Colonic mucosa (tissue), 4 donors: ENCODE measurements at regions not wholly inside any gene's neighbourhood (a gene's known extent, or its start where the extent isn't known, plus 50 kb on each side); places are given as distances from the start of the nearest gene placed in this dataset.

Experiments used
- DNase-seq: peaks from one replicate; pipeline ENCODE4 v3.0.0-alpha.2; 2020
- H3K27ac ChIP-seq: fragments of 200-600 bp; one replicate; pipeline ENCODE4 v1.8.0; 2021
- H3K27me3 ChIP-seq: fragments of 200-600 bp; one replicate; pipeline ENCODE4 v1.8.0; 2021
- H3K36me3 ChIP-seq: fragments of 200-600 bp; one replicate; pipeline ENCODE4 v1.8.0; 2021
- H3K4me1 ChIP-seq: fragments of 200-600 bp; one replicate; pipeline ENCODE4 v1.8.0; 2021; ENCODE audit warnings: mild to moderate bottlenecking
- H3K4me3 ChIP-seq: fragments of 200-600 bp; one replicate; pipeline ENCODE4 v1.8.0; 2021
- H3K9ac ChIP-seq, 2 donors: one replicate each; pipeline ENCODE4 v1.7.0; 2013; ENCODE audit warnings: control low read depth in 2 of 2, low read depth in 2 of 2, low read length in 2 of 2
- H3K9me3 ChIP-seq: fragments of 200-600 bp; one replicate; pipeline ENCODE4 v1.8.0; 2021
- intact Hi-C: fragments of 100-400 bp; cut with DNase I; formaldehyde crosslinking; loops from one replicate; pipeline ENCODE4 v1.14.1; 2022
- TF ChIP-seq, protein P1 (sequence below): fragments of 200-600 bp; IDR thresholded peaks from one replicate; pipeline ENCODE4 v1.8.0; 2022; ENCODE audit warnings: antibody characterized with exemption, mild to moderate bottlenecking
- donor health status: healthy.
- donor health status: DM: no; HTN: no; CAD: no.
- donor health status: DM: no; HTN: no; CAD: no.

DNA sequence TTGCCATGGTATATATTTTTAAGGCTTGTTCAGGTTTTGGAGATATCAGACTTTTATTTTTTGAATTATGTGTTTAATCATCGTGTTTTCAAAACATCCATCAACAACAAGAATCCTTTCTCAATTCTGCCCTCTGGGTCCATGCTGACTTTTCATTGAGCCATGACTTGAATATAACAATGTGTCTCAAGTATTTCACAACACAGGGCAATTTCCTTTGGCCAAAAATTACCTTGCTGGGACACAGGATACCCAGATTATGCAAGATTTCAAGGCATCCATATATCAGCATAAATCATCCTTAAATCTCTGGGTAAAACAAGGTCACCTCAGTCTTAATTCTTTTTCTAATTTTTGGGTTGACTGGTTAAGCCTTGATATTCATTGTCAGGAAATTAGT is 411.2 kb upstream of the USP24 start:
- intact Hi-C loops: no loop called here
- TF ChIP-seq, protein P1, sequence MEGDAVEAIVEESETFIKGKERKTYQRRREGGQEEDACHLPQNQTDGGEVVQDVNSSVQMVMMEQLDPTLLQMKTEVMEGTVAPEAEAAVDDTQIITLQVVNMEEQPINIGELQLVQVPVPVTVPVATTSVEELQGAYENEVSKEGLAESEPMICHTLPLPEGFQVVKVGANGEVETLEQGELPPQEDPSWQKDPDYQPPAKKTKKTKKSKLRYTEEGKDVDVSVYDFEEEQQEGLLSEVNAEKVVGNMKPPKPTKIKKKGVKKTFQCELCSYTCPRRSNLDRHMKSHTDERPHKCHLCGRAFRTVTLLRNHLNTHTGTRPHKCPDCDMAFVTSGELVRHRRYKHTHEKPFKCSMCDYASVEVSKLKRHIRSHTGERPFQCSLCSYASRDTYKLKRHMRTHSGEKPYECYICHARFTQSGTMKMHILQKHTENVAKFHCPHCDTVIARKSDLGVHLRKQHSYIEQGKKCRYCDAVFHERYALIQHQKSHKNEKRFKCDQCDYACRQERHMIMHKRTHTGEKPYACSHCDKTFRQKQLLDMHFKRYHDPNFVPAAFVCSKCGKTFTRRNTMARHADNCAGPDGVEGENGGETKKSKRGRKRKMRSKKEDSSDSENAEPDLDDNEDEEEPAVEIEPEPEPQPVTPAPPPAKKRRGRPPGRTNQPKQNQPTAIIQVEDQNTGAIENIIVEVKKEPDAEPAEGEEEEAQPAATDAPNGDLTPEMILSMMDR: no peak
- Histone ChIP-seq H3K4me3 (no peak overlapping the region), H3K36me3 (no peaks in the 10 kb centered on the region), H3K27me3 (no peaks in the 10 kb centered on the region), H3K4me1 (no peaks in the 10 kb centered on the region), H3K9ac (no peak overlapping the region), H3K9me3 (no peaks in the 10 kb centered on the region), H3K27ac (no peak overlapping the region)
- no peak for DNase-seq

DNA sequence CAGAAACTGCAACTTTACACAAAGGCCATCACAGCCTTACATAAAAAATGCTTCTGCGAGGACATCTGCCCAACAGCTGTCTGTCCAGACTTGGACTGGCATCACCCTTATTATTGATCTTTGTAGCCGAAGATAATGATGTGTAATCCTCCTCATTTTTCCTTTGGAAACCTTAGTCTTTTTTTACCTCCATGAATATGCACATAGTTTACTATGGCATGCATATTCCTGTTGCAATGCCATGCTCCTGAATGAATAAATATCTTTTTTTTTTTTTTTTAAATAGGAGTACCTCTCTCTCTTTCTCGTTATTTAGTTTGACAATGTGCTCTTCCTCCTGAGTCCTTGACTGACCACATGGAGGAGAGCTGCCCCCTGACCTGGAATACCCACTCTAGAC is 409.6 kb upstream of the USP24 start:
- intact Hi-C loops: no loop called here
- H3K4me3 ChIP-seq: no peak overlapping the region

DNA sequence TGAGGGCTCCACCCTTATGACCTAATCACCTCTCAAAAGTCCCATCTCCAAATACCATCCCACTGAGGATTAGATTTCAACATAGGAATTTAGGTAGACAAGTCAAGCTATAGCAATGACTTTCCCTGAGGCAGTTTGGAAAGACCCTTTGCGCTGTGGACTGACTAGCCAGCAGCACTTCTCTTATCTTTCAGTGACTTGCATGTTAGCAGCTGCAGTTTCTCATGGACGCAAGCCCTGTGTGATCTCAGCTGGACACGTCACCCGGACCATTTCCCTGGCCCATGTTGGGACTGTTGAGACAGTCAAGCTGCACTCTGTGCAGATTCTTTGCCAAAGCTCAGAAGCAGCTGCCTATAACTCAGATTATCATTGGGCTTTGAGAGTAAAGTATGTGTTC is 408.1 kb upstream of the USP24 start:
- Histone ChIP-seq H3K27ac (no peak overlapping the region), H3K36me3 (no peaks in the 10 kb centered on the region), H3K9me3 (no peaks in the 10 kb centered on the region), H3K4me1 (no peaks in the 10 kb centered on the region), H3K9ac (no peak overlapping the region), H3K27me3 (no peaks in the 10 kb centered on the region), H3K4me3 (no peak overlapping the region)
- peak; percentile 38 for DNase-seq
- intact Hi-C loops: no loop called here
- TF ChIP-seq, protein P1: no peak

More for the DNA sequence above, 409.6 kb upstream of the USP24 start:
- H3K9me3 ChIP-seq: no peaks in the 10 kb centered on the region
- H3K27me3 ChIP-seq: no peaks in the 10 kb centered on the region
- DNase-seq: no peak
- H3K4me1 ChIP-seq: no peaks in the 10 kb centered on the region
- no peak overlapping the region for H3K27ac ChIP-seq
- no peak overlapping the region for H3K9ac ChIP-seq
- TF ChIP-seq, protein P1: no peak
- no peaks in the 10 kb centered on the region for H3K36me3 ChIP-seq

DNA sequence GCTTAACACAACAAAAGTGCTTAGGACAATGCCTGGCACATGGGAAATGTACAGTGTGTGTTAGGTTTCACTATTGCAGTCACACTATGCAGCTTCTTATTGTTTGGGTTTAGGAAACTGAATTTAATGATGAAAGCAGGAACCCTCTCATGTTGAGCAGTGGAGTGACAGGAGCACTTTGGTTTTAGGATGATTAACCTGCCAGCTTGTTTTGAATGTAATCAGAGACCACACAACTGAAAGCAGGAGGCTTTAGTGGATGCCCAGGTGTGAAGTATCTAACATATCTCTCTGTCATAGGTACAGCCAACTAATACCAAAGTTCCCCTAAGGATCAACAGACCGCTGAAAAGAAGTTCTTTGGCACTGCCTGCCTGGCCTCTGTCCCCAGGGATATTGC is 406.9 kb upstream of the USP24 start:
- TF ChIP-seq, protein P1: no peak
- no peaks in the 10 kb centered on the region for H3K27me3 ChIP-seq
- no peaks in the 10 kb centered on the region for H3K4me1 ChIP-seq
- no peaks in the 10 kb centered on the region for H3K9me3 ChIP-seq
- intact Hi-C loops: no loop called here
- H3K4me3 ChIP-seq: no peak overlapping the region
- no peak overlapping the region for H3K9ac ChIP-seq
- DNase-seq: no peak
- H3K36me3 ChIP-seq: no peaks in the 10 kb centered on the region
- H3K27ac ChIP-seq: no peak overlapping the region

DNA sequence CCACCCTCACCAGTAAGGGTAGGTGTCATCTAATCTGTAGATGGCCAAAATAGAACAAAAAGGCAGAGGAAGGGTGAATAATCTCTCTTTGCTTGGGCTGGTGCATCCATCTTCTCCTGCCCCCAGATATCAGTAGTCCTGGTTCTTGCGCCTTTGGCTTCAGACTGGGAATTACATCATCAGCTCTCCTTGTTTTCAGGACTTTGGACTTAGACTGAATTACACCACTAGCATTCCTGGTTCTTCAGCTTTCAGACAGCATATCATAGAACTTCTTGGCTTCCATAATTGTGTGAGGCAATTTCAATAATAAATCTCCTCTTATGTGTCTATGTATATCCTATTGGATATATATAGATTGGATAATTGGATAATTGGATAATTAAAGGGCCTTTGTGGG is 403.0 kb upstream of the USP24 start:
- H3K27me3 ChIP-seq: no peaks in the 10 kb centered on the region
- TF ChIP-seq, protein P1: no peak
- no peaks in the 10 kb centered on the region for H3K36me3 ChIP-seq
- no peak overlapping the region for H3K27ac ChIP-seq
- H3K4me3 ChIP-seq: no peak overlapping the region
- intact Hi-C loops: no loop called here
- no peak for DNase-seq
- H3K9ac ChIP-seq: no peak overlapping the region
- no peaks in the 10 kb centered on the region for H3K4me1 ChIP-seq
- no peaks in the 10 kb centered on the region for H3K9me3 ChIP-seq
